GM19452 (cell line): ENCODE measurements at regions not wholly inside any gene's neighbourhood (a gene's known extent, or its start where the extent isn't known, plus 50 kb on each side); places are given as distances from the start of the nearest gene placed in this dataset.
"Not testable (repeated sequence)": the region's sequence is repeated elsewhere in the genome, so short reads cannot be mapped to it uniquely, and the experiment has no call there.

ENCODE experiments used
- ATAC-seq: cut with Tn5 transposase; IDR thresholded peaks from one replicate; pipeline ENCODE4 v1.9.1; 2021; ENCODE audit not compliant: unreplicated experiment

DNA sequence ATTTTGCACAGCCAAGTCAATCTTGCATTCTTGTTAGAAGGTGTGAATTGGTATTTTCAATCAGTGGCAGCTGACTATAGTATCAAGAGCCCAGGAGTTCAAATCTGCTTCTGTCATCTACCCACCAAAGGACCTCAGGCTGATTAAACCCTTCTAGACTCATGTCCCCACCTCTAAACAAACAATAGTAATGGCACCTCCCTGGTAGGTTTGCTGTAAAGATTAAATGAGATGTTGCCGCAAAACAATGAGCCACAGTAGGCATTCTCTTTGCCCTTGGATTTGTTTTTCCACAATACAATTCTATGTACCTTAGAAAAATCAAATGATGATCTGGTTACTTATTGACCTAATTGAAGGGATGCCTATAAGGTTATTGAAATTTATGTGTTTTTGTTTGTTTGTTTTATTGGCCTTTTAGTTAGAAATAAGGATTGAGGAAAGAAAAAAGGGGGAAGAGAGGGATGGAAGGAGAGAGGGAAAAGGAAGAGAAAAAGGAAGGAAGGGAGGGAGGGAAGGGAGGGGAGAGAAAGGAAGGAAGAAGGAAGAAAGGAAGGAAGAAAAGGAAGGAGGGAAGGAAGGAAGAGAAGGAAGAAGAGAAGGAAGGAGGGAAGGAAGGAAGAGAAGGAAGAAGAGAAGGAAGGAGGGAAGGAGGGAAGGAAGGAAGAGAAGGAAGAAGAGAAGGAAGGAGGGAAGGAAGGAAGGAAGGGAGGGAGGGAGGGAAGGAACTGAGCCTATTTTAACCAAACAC is 110.7 kb downstream of the ETS2 start:
- no peak for ATAC-seq

DNA sequence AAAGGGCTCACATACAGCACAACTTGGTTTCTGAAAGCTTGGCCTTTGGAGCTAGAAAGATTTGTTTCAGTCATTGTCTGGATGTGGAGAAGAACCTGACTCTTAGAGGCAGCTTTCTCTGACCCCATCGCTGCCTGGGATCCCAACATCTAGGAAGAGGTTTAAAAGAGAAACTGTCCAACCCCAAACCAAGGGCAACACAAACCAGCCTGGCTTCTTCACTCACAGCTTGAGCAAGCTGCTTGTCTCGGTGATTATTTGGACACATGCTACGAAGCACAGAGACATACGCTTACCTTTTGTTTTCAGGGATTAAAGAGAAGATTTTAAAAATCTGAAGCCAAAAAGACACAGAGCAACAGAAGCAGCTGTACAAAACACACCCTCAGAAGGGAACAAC is 109.8 kb downstream of the ETS2 start:
- ATAC-seq = no peak

DNA sequence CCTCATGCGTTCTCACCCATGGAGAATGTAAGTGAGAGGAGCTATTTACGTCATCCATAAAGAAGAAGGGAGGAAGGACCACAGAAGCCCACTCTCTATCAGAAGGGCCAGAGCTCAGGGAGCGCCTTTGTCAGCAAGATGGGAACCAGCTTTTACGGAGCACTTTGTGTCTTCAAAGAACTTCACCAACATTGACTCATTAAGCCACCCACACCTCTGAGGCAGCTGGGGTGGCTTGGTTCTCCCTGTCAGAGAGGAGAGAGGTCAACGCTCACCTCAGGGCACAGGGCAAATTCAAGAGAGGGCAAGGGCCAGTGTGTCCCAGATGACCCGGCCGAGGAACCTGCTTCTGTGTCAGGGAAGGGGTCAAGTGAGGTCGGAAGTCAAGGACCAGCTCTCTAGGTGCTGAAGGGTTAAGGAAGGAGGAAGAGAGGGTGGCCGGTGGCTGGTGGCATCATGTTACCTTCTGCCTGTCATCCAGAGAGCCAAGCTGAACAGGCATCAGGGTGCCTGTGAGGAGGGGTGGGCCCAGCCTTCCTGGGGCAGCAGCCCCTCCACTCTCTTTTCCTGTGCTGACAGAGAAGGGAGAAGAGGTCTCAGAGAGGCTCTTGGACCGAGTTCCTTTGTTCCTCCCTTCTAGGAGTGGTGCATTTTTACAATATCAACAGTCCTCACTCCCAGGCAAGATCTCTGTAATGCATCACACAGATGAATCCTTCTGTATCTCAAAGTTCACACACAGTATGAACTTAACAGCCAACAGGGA is 109.0 kb downstream of the ETS2 start:
- ATAC-seq = no peak

DNA sequence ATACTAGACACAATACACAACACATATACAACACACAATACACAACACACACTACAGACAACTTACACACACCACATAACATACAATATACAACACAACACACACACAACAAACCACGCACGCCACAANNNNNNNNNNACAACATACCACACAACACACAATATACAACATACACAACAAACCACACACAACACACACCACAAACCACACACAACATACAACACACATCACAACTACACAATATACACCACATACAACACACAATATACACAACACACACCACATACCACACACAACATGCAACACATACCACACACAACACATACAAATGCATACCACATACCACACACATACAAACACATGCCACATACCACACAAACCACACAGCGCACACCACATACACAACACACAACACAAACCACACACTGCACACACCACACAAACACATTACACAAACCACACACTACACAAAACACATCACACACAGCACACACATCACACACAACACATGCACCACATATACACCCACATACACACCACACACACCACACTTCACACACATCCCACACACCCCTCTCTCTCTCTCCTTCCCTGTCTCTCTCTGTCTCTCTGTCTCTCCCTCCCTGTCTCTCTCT is 108.3 kb downstream of the ETS2 start:
- no peak for ATAC-seq

DNA sequence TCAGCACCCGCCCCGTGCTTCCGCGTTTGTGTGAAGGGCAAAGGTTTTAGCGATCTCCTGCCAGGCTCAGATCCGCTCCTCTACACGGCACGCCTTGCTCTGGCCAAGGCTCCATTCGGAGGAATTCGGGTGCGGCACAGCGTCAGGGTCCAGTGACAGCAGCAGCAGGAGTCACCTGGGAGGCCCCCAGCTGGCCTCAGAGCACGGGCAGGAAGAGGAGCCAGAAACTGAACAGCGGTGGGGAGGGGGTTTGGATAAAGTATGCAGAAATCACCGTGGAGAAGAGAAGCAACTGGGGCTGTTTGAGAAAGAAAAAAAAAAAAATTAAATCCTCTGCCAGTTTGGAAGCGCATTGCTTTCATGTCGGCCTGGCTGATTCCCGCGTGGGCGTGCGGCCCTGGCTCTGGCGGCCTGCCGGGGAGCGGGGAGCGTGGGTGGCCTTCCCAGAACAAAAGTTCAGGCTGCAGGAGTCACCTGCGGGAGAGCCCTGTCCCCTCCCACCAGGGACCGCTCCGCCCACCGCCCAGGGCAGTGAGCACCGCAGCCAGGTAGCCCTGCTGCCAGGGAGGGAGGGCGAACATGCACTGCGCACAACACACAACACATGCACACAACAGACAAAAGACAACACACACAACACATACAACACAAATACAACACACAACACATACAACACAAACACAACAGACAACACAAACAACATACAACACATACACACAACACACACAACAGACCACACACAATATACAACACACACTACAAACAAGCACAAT is 107.6 kb downstream of the ETS2 start:
- ATAC-seq = no peak

DNA sequence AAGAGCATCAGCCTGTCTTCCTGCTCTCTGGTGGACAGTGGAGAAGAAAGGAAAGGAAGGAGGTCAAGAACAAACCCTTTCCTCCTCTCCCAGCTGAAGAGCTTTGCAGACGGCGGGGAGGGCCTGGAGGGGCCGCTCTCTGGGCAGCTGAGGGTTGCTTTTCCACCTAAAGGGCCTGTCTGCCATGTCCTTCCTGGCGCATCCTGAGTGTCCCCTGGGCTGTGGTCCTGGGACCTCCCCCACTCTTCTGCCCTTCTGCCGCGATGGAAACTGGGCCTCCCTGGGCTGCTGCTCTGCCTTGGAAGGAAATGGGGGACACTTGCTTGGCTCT is 107.0 kb downstream of the ETS2 start:
- no peak for ATAC-seq

DNA sequence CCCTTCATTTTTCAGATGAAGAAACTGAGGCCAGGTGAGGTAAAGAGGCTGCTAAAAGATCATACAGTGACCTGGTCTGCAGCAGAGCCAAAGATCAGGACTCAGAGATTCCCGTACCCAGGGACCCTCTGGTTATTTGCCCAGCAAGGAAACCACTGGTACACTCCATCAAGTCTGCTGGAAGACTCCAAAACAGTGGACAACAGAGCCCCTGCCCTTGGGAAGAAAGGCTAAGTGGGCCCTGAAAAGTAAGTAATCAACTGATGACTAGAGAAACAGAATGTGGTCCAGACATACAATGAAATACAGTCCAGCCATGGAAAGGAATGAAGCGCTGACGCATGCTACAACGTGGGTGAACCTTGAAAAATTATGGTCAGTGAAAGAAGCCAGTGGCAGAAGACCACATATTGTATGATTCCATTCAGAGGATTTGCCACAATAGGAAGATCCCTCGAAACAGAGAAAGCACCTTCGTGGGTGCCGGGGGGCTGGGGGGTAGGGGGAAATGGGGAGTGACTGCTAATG is 106.4 kb downstream of the ETS2 start:
- no peak for ATAC-seq

DNA sequence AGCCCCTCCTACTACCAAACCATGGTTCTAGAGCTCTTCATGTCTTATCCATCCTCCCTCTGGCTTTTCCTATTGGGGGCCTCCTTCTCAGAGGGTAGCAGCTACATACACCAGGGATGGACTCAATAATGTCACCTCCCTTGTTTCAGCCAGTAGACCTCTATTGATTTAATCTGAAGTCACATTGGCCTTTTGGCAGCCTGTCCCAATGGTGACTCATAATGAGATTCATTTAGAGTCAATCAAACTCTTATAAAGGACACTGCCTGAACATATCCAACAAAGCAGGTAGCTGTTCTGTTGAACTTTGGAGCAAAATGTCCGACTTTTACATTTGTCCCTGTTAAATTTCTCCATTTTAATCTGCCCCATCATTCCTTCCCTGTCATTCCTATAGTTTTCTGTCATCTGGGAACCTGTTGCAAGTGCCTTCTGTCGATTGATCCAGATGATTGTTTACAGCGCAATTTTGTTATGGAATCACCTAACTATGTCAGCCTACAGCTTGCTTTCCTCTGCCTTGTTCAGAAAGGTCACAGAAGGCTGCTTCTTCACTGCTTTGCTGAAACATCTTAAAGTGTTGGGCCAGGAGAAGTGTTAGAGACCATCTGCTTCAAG is 105.9 kb downstream of the ETS2 start:
- ATAC-seq = no peak

DNA sequence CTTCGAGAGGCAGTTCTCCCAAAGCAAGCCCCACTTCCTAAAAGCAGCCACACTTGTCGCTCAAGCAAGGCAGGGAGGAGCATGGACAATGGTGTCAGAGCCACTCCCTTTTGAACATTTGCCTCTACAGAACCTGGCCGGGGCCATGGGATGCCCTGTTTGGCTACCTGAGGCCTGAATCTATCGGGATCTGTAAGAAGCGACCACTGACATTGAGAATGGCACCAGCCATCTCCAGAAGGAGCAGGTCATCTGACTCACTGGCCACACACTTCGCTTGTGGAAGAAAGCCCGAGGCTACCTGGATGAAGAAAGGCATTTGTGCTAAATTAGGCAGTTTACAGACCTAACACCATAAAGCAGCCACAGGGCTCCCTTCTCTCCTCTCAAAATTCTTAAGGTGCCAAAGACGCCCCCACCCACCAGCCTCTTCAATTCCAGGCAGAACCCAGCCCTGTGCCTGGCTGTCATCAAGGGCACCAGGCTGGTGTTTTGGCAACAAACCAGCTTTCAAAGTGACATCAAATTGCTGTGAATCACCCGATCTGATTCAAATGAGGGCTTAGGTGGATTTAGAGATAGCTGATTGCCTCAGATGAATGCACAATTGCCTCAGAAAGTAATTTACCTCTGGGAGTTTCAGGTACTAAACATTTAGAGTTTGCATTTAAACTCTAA is 104.8 kb downstream of the ETS2 start:
- no peak for ATAC-seq

DNA sequence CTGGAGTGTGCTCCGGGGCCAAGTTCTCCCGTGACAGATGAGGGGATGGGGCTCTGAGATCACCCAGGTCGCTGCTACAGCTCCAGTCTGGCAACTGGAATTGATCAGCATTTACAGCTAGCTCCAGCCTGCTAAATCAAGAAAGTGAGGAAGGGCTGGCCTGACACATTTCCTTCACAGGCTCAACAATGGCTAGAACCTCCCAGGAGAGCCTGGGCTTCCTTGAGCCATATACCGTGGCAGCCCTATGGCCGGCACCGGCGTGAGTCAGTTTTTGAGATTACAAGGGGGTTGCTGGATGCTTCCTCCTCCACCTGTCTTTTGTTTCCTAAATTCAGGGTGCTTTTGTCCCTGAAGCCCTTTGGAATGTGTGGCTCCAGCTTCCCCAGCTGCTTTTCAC is 104.2 kb downstream of the ETS2 start:
- no peak for ATAC-seq

DNA sequence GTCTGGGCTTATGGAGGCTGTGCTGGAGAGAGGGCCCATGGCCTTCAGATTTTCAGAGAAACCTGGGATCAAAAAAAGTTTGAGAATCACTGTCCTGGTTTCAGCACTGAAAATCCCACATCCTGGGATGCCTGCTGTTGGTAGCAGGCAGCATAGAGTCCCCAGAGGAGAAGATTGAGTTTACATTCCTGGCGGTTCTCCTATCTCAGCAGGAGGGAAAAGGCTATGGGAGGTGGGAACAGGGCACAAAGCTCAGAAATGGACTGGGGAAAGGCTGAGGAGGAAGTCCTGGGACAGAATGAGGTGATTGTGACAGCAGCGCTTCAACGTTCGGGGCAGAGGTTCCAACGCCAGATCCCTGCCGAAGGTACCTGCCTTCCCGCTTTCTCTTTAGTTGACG is 103.4 kb downstream of the ETS2 start:
- ATAC-seq = no peak

DNA sequence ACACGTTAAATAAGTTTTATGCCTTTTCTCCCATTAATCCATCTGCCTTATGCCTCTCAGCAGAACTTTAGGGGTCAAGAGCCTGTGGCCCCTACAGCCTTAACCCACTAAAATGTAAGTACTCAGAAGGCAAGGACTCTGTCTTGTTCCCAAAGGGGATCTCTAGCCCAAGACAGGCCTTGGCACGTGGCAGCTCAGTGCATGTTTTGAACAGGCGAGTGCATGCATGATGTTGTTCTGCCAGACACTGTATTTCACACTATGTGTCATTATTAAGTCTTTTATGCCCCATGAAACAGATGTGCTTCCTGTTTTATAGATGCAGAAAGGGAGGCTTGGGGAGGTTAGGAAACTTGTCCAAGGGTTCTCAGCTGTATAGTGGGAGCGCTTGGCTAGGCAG is 102.8 kb downstream of the ETS2 start:
- no peak for ATAC-seq

DNA sequence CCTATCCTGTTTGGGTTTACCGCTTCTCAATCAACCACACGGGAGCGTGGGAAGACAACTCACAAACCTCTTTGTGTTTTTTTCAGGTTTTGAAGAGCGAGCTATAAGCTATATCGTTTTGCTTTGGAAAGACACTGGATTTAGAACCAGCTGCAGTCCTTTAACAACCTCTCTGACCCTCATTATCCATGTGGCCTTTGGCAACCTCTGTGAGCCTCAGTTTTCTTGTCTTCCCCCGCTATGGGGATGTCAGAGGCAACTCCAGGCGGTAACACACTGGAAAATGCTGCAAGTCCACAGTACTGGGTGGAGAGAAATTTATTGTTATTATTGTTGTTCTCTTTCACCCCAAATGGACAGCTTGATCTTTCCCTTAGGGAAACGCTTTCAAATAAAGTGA is 100.0 kb downstream of the ETS2 start:
- no peak for ATAC-seq

DNA sequence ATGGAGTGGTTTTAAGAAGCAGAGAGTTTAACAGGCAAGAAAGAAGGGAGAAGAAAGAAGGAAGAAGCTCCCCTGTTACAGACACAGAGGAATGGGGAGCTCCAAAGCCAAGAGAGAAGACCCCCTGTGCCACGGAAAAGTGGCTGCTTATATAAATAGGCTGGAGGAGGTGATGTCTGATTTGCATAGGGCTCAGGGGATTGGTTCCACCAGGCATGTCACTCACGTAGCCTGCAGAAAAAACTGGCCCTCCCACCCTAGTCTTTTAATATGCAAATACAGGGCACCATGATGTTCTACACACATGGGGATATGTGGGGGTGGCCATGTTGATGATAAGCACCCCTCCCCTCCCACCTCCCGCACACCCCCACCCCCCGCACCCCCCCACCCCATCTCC is 99.6 kb downstream of the ETS2 start:
- ATAC-seq = no peak

DNA sequence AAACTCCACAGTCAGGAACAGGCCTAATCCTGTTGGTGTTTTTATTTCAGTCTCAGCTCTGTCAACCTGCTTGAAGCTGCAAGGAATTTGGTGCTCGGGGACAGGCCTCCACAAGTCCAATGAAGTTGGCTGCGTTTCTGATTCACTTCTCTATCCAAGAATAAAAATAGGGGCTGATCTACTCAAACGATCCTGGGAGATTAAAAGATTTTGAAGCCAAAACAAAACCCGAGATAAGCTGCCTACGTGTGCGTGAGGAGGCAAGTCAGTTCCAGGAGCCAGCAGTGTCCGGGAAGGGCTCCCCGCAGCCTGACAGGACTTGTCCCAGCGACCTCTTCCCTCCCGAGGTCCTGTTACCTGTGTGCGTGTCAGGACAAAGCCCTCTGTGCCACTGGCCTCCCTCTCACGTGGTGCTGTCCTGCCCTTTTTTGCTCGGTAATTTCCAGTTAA is 98.0 kb downstream of the ETS2 start:
- ATAC-seq = no peak

DNA sequence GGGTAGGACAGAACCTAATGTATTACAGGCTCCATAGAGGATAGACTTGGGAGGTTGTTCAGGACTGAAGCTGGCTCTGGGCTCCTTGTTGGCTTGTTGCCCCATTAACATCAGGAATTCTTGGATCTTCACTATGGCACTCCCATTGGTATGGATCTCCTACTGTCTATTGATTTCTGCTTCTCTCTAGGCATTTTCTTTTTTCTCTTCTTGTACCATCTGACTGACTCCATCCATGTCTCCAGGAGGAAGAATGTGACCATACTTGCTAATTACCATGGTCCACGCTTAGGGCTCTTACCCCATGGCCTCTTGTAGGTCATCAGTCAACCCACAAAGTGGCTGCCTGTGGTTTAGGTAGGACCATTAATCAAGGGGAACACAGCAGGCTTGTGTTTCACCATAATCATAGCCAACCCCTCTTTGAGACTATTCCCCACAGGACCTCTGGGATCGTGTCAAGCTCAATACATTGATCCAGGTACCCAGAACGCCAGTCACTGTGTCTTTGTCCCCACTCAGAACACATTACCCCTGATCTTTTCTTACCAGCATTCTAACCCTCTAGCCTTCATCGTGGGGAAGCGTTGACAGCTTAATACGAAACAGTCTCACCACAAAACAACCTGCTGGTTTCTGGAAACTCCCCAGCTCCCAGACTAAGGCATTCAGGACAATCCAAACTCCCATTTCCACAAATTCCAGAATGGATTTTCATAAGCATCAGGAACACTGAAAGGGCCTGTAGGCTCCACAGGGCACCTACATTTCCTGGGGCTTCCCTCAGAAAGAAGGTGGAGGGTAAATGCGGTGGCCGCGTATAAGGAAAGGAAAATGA is 97.1 kb downstream of the ETS2 start:
- no peak for ATAC-seq

DNA sequence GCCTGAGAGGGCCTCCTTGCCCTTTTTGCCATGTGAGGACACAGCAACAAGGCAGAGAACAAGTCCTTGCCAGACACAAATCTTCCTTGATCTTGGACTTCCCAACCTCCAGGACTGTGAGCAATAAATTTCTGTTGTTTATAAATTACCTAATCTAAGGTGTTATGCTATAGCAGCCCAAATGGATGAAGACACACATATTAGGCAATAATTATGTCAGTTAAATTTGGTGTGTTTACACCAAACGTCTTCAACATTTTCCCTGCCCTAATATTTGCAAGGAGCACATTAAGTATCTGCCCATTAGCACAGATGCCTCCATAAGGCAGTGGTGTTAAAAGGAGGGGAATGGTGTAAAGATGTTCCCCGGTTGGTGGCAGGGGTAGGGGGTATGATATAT is 94.8 kb downstream of the ETS2 start:
- ATAC-seq = no peak

DNA sequence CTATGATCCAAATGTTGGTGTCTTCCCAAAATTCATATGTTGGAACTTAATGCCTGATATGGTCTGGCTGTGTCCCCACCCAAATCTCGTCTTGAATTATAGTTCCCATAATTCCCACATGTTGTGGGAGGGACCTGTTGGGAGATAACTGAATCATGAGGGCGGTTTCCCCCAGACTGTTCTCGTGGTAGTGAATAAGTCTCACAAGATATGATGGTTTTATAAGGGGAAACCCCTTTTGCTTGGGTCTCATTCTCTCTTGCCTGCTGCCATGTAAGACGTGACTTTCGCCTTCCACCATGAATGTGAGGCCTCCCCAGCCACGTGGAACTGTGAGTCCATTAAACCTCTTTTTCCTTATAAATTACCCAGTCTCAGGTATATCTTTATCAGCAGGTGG is 94.3 kb downstream of the ETS2 start:
- not testable (repeated sequence) for ATAC-seq

DNA sequence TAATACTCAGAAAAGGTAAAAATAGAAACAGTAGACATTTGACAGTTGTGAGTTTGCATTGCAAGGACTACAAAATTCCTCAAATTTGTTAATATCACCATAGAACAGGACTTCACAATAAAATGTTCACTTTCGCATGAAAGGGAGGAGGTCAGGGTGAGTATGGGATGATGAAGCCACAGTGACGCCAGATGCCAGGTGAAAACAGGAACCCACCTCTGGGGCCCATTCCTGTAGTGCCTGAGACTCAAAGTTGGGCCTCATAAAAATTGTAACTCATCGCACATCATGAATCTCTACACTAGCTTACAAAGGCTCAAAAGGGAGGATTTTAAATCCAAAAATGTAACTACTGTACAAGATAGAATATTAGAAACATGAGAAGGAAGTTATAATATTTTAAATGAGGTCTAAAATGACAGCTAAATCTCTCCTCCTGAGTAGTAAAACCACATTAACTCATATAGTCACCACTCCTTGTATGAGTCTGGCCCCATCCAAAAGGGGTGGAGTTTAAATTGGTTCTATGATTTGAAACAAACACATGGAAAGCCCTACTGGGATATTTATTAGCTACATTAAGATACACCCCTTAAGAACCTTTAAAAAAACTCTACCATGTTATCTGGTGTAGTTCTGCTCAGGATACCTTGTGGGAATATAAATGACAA is 93.7 kb downstream of the ETS2 start:
- no peak for ATAC-seq
